ENCODE measurements at regions not wholly inside any gene's neighbourhood (a gene's known extent, or its start where the extent isn't known, plus 50 kb on each side); places are given as distances from the start of the nearest gene placed in this dataset.

GRCh38 chr2:144876013-144876412 is 356.1 kb upstream of the ZEB2 start:
- no peak for DNase-seq
- intact Hi-C loops (cut with DNase I) = no loop called here
- WGBS, 3 donors = 95 to 96% (median 96%) methylated on average over 4 of the region's 4 CpGs
- Histone ChIP-seq H3K27me3 (no peaks in the 10 kb centered on the region), H3K36me3 (no peaks in the 10 kb centered on the region), H3K4me1 (ENCODE audit: insufficient read depth) (peaks cover 3% of the 10 kb centered on the region), H3K27ac (no peak overlapping the region), H3K9me3 (no peaks in the 10 kb centered on the region), H3K4me3 (no peak overlapping the region)
- TF ChIP-seq, protein P1, sequence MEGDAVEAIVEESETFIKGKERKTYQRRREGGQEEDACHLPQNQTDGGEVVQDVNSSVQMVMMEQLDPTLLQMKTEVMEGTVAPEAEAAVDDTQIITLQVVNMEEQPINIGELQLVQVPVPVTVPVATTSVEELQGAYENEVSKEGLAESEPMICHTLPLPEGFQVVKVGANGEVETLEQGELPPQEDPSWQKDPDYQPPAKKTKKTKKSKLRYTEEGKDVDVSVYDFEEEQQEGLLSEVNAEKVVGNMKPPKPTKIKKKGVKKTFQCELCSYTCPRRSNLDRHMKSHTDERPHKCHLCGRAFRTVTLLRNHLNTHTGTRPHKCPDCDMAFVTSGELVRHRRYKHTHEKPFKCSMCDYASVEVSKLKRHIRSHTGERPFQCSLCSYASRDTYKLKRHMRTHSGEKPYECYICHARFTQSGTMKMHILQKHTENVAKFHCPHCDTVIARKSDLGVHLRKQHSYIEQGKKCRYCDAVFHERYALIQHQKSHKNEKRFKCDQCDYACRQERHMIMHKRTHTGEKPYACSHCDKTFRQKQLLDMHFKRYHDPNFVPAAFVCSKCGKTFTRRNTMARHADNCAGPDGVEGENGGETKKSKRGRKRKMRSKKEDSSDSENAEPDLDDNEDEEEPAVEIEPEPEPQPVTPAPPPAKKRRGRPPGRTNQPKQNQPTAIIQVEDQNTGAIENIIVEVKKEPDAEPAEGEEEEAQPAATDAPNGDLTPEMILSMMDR (IDR thresholded peaks at IDR 0.05) = no peak
- TF ChIP-seq EP300 (IDR thresholded peaks at IDR 0.05) = no peak
- no peak for TF ChIP-seq POLR2A (IDR thresholded peaks at IDR 0.05)

DNA sequence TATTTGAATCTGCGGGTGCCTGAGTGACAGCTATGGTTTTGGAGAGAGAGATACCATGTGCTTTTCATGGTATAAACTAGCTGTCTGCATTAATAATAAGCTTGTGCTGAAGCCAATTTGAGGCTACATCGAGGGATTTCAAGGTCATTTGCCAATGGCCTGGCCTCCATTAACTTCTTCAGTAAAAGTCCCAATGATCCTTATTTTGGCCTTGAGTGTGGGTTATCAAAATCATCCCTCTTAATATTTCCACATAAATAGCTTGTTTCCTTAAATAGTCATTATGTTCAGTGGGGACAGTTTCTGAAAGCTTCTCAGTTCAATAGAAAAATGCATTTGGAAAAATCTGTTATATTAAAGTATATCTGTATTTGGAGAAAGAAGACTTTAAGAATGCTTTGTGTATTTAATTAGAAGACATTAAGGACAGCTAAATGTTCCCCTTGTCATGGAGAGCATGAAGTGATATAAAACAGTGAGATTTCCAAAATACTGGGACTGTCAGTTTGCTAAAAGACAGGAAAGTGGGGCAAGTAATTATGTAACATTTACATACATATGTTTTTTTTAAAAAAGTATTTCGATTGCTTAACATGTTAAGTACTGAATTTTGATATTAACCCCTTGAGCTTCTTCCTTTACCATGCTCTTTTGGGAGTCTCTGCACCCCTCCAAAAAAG is 355.5 kb upstream of the ZEB2 start:
- Histone ChIP-seq H3K27me3 (no peaks in the 10 kb centered on the region), H3K4me1 (ENCODE audit: insufficient read depth) (peaks cover 3% of the 10 kb centered on the region), H3K9me3 (no peaks in the 10 kb centered on the region), H3K36me3 (no peaks in the 10 kb centered on the region), H3K27ac (no peak overlapping the region), H3K4me3 (no peak overlapping the region)
- no peak for DNase-seq
- TF ChIP-seq EP300 (IDR thresholded peaks at IDR 0.05) (no peak), POLR2A (IDR thresholded peaks at IDR 0.05) (no peak)
- TF ChIP-seq, protein P1 (IDR thresholded peaks at IDR 0.05) = no peak
- intact Hi-C loops (cut with DNase I) = no loop called here
- WGBS, 3 donors = 47 to 54% (median 47%) methylated on average over 3 of the region's 3 CpGs

GRCh38 chr2:144865670-144866069 is 345.8 kb upstream of the ZEB2 start:
- DNase-seq = no peak
- no peak overlapping the region for H3K27ac ChIP-seq
- H3K4me1 ChIP-seq (ENCODE audit: insufficient read depth) = no peaks in the 10 kb centered on the region
- intact Hi-C loops (cut with DNase I) = no loop called here
- no peak overlapping the region for H3K4me3 ChIP-seq
- H3K27me3 ChIP-seq = no peaks in the 10 kb centered on the region
- TF ChIP-seq EP300 (IDR thresholded peaks at IDR 0.05) (no peak), POLR2A (IDR thresholded peaks at IDR 0.05) (no peak)
- TF ChIP-seq, protein P1 (IDR thresholded peaks at IDR 0.05) = no peak
- no peaks in the 10 kb centered on the region for H3K36me3 ChIP-seq
- H3K9me3 ChIP-seq = no peaks in the 10 kb centered on the region
- WGBS, 3 donors = 97 to 100% (median 100%) methylated on average over 1 of the region's 1 CpG

DNA sequence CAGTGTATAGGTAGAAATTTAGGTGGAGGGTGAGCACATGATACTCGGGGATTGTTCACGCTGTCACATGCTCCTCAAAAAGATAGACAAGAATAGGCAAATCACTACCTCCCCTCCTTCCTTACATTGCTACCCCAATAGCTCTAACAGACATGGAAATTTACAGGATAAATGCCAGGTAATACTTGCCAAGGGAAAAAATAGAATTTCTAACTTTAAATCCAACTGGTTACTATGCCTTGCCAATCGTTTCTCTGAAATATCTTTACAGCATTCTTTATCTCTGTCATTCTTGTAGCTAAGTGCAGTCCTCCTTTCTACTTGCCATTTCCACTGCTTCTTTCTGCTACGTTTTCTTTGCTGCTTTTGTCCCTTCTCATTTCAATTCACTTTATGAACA is 339.8 kb upstream of the ZEB2 start:
- WGBS, 3 donors = 73 to 79% (median 77%) methylated on average over 4 of the region's 4 CpGs
- no peak for DNase-seq
- TF ChIP-seq EP300 (IDR thresholded peaks at IDR 0.05) = no peak
- TF ChIP-seq, protein P1 (IDR thresholded peaks at IDR 0.05) = no peak
- no peak for TF ChIP-seq POLR2A (IDR thresholded peaks at IDR 0.05)
- H3K4me3 ChIP-seq = no peak overlapping the region
- H3K4me1 ChIP-seq (ENCODE audit: insufficient read depth) = no peaks in the 10 kb centered on the region
- H3K27ac ChIP-seq = no peak overlapping the region
- H3K27me3 ChIP-seq = peaks cover 4% of the 10 kb centered on the region
- H3K9me3 ChIP-seq = no peaks in the 10 kb centered on the region
- intact Hi-C loops (cut with DNase I) = no loop called here
- H3K36me3 ChIP-seq = no peaks in the 10 kb centered on the region
